SK-N-SH (cell line): ENCODE measurements at regions not wholly inside any gene's neighbourhood (a gene's known extent, or its start where the extent isn't known, plus 50 kb on each side); places are given as distances from the start of the nearest gene placed in this dataset.
"Not testable (repeated sequence)": the region's sequence is repeated elsewhere in the genome, so short reads cannot be mapped to it uniquely, and the experiment has no call there.

Experiments
- CTCF ChIP-seq: fragments of 200-600 bp; sonication (generic); IDR thresholded peaks from 2 replicates; pipeline ENCODE4 v1.6.1; 2017; ENCODE audit warnings: antibody characterized with exemption, mild to moderate bottlenecking, moderate library complexity
- EZH2phosphoT487 ChIP-seq: fragments of 200-600 bp; sonication (generic); IDR thresholded peaks from 2 replicates; pipeline ENCODE4 v1.6.1; 2017; ENCODE audit warnings: low read depth, mixed run types, mild to moderate bottlenecking, antibody characterized with exemption, moderate library complexity, borderline replicate concordance
- FOXJ3 ChIP-seq: sonication (generic); formaldehyde crosslinking; IDR thresholded peaks from 2 replicates; pipeline ENCODE4 v1.5.1; 2020; ENCODE audit warnings: mild to moderate bottlenecking, missing genetic modification reagents
- GATA2 ChIP-seq: sonication (generic); formaldehyde crosslinking; IDR thresholded peaks from 2 replicates; pipeline ENCODE4 v1.5.0; 2020; ENCODE audit warnings: mild to moderate bottlenecking, missing genetic modification reagents
- PBX3 ChIP-seq: IDR thresholded peaks from 2 replicates; pipeline ENCODE4; 2012
- POLR2AphosphoS5 ChIP-seq: IDR thresholded peaks from 2 replicates; pipeline ENCODE4 v1.6.1; 2012; ENCODE audit warnings: low read depth, low read length
- RAD21 ChIP-seq: IDR thresholded peaks from 2 replicates; pipeline ENCODE4 v1.6.1; 2012; ENCODE audit warnings: mild to moderate bottlenecking, low read length
- REST ChIP-seq: IDR thresholded peaks from 2 replicates; pipeline ENCODE4 v1.6.1; 2012; ENCODE audit warnings: mild to moderate bottlenecking, low read depth, low read length, moderate library complexity
- SIN3A ChIP-seq: IDR thresholded peaks from 2 replicates; pipeline ENCODE4 v1.6.1; 2012; ENCODE audit warnings: low read depth, mild to moderate bottlenecking, low read length, moderate library complexity, borderline replicate concordance
- SMC3 ChIP-seq: IDR thresholded peaks from 2 replicates; pipeline ENCODE4 v1.6.1; 2012; ENCODE audit warnings: low read depth, low read length, improper control_type of control experiment
- TAF1 ChIP-seq: IDR thresholded peaks from 2 replicates; pipeline ENCODE4 v1.6.1; 2012; ENCODE audit warnings: low read depth, mild to moderate bottlenecking, low read length, moderate library complexity, borderline replicate concordance
- USF2 ChIP-seq: fragments of 150-350 bp; IDR thresholded peaks from 2 replicates; pipeline ENCODE4 v1.6.1; 2017; ENCODE audit warnings: antibody characterized with exemption, low read length, low read depth, borderline replicate concordance
- YY1 ChIP-seq: IDR thresholded peaks from 2 replicates; pipeline ENCODE4 v1.4.0; 2012; ENCODE audit warnings: low read depth, mild to moderate bottlenecking

- TF ChIP-seq SIN3A; PBX3; REST; RAD21; CTCF; EZH2phosphoT487; POLR2AphosphoS5; USF2; SMC3; GATA2 (CRISPR knock-in tag); FOXJ3 (CRISPR knock-in tag); TAF1; YY1: not testable (repeated sequence)
Measured at GRCh38 chr1:65649185-65649584, 143.5 kb upstream of the PDE4B start.
